Fibroblast of lung (primary cell): ENCODE measurements at regions not wholly inside any gene's neighbourhood (a gene's known extent, or its start where the extent isn't known, plus 50 kb on each side); places are given as distances from the start of the nearest gene placed in this dataset.

Experiments used
- DNase-seq, 2 donors: peaks; one replicate each; pipeline versions ENCODE4 v3.0.0 to v3.0.0-alpha.2; 2010; ENCODE audit warnings: low read depth in 2 of 2
- H2AFZ ChIP-seq: 2 replicates; pipeline ENCODE4 v1.5.1; 2012; ENCODE audit warnings: low read length, control low read depth, inconsistent platforms
- H3K27ac ChIP-seq: 2 replicates; pipeline ENCODE4 v1.5.1; 2011; ENCODE audit warnings: low read length, control low read depth; ENCODE audit not compliant: insufficient read depth
- H3K27me3 ChIP-seq: 2 replicates; pipeline ENCODE4 v1.5.1; 2011; ENCODE audit warnings: mild to moderate bottlenecking, low read length; ENCODE audit not compliant: control insufficient read depth, insufficient read depth
- H3K36me3 ChIP-seq: 2 replicates; pipeline ENCODE4 v1.5.1; 2011; ENCODE audit warnings: low read length; ENCODE audit not compliant: control insufficient read depth, insufficient read depth
- H3K4me1 ChIP-seq: 2 replicates; pipeline ENCODE4 v1.5.1; 2011; ENCODE audit warnings: low read length; ENCODE audit not compliant: control insufficient read depth, insufficient read depth; ENCODE audit errors: extremely low read depth
- H3K4me2 ChIP-seq: 2 replicates; pipeline ENCODE4 v1.5.1; 2011; ENCODE audit warnings: low read length, control low read depth; ENCODE audit not compliant: insufficient read depth; ENCODE audit errors: extremely low read depth
- H3K4me3 ChIP-seq, 4 experiments: fragments of 200-600 bp in 1 of 4; sonication (generic) in 1 of 4; replicated peaks in 1 of 4; 2 replicates each; pipeline ENCODE4 v1.5.1; 2011 to 2016; ENCODE audit warnings: low read length in 4 of 4, low read depth in 3 of 4, mild to moderate bottlenecking in 3 of 4, control low read depth in 2 of 4, inconsistent platforms in 1 of 4, mixed read lengths in 1 of 4; ENCODE audit not compliant: insufficient read depth in 1 of 4; ENCODE audit errors: control extremely low read depth in 1 of 4
- H3K79me2 ChIP-seq: 2 replicates; pipeline ENCODE4 v1.5.1; 2012; ENCODE audit warnings: mild to moderate bottlenecking, low read length, inconsistent platforms; ENCODE audit not compliant: control insufficient read depth, insufficient read depth
- H3K9ac ChIP-seq: 2 replicates; pipeline ENCODE4 v1.5.1; 2011; ENCODE audit warnings: mild to moderate bottlenecking, low read length, control low read depth; ENCODE audit not compliant: insufficient read depth
- H3K9me3 ChIP-seq: 2 replicates; pipeline ENCODE4 v1.5.1; 2012; ENCODE audit warnings: low read depth, low read length; ENCODE audit not compliant: control insufficient read depth, insufficient read depth
- H4K20me1 ChIP-seq: 2 replicates; pipeline ENCODE4 v1.5.1; 2011; ENCODE audit warnings: low read length; ENCODE audit not compliant: control insufficient read depth, insufficient read depth; ENCODE audit errors: extremely low read depth
- CTCF ChIP-seq, 2 donors: IDR thresholded peaks in 1 of 2; conservative IDR thresholded peaks in 1 of 2; 1 replicate in 1 of 2; 2 replicates in 1 of 2; pipeline ENCODE4 v1.5.1; 2011 to 2012; ENCODE audit warnings: low read length in 2 of 2, control low read depth in 1 of 2, inconsistent platforms in 1 of 2, low read depth in 1 of 2, mild to moderate bottlenecking in 1 of 2
- EZH2 ChIP-seq: IDR thresholded peaks from 2 replicates; pipeline ENCODE4 v1.5.1; 2012; ENCODE audit warnings: low read length, control low read depth, mild to moderate bottlenecking; ENCODE audit errors: missing control alignments

- Histone ChIP-seq H3K9ac (no peak overlapping the region), H3K27me3 (peaks cover 19% of the 10 kb centered on the region)
Measured at GRCh38 chr2:100627330-100628300, 64.8 kb downstream of the PDCL3 start.

GRCh38 chr2:100628506-100628905, 65.7 kb downstream of the PDCL3 start:
- Histone ChIP-seq H3K4me1 (no peaks in the 10 kb centered on the region), H3K9ac (no peak overlapping the region), H3K4me3 (no peak overlapping the region), H3K27me3 (peaks cover 19% of the 10 kb centered on the region), H2AFZ (no peak overlapping the region), H3K4me2 (no peak overlapping the region), H3K36me3 (no peaks in the 10 kb centered on the region), H3K27ac (no peak overlapping the region), H3K9me3 (no peaks in the 10 kb centered on the region), H4K20me1 (no peaks in the 10 kb centered on the region), H3K79me2 (no peaks in the 10 kb centered on the region)
- TF ChIP-seq EZH2 (no peak), CTCF (conservative IDR thresholded peaks at IDR 0.05 in 1 of 2, IDR thresholded peaks at IDR 0.05 in 1 of 2; ENCODE audit: low read depth in 1 of 2, low read length in 2 of 2) (no peak)
- DNase-seq: no peak

More at GRCh38 chr2:100627330-100628300, 64.8 kb downstream of the PDCL3 start:
- no peak for DNase-seq
- TF ChIP-seq EZH2: no peak
- TF ChIP-seq CTCF (conservative IDR thresholded peaks at IDR 0.05 in 1 of 2, IDR thresholded peaks at IDR 0.05 in 1 of 2; ENCODE audit: low read depth in 1 of 2, low read length in 2 of 2): no peak
- H4K20me1 ChIP-seq: no peaks in the 10 kb centered on the region
- no peak overlapping the region for H3K4me2 ChIP-seq
- H3K4me3 ChIP-seq: no peak overlapping the region
- no peaks in the 10 kb centered on the region for H3K36me3 ChIP-seq
- no peaks in the 10 kb centered on the region for H3K79me2 ChIP-seq
- no peaks in the 10 kb centered on the region for H3K9me3 ChIP-seq
- H2AFZ ChIP-seq: no peak overlapping the region
- no peaks in the 10 kb centered on the region for H3K4me1 ChIP-seq
- no peak overlapping the region for H3K27ac ChIP-seq

GRCh38 chr2:100629309-100629708, 66.5 kb downstream of the PDCL3 start:
- H4K20me1 ChIP-seq: no peaks in the 10 kb centered on the region
- H3K4me1 ChIP-seq: no peaks in the 10 kb centered on the region
- no peak overlapping the region for H3K9ac ChIP-seq
- no peak overlapping the region for H3K4me3 ChIP-seq
- H3K79me2 ChIP-seq: no peaks in the 10 kb centered on the region
- no peak overlapping the region for H3K27ac ChIP-seq
- H3K9me3 ChIP-seq: no peaks in the 10 kb centered on the region
- H2AFZ ChIP-seq: no peak overlapping the region
- no peaks in the 10 kb centered on the region for H3K36me3 ChIP-seq
- H3K27me3 ChIP-seq: peaks cover 19% of the 10 kb centered on the region
- no peak overlapping the region for H3K4me2 ChIP-seq
- TF ChIP-seq EZH2 (no peak), CTCF (conservative IDR thresholded peaks at IDR 0.05 in 1 of 2, IDR thresholded peaks at IDR 0.05 in 1 of 2; ENCODE audit: low read depth in 1 of 2, low read length in 2 of 2) (no peak)
- DNase-seq: no peak
